ENCODE measurements at regions not wholly inside any gene's neighbourhood (a gene's known extent, or its start where the extent isn't known, plus 50 kb on each side); places are given as distances from the start of the nearest gene placed in this dataset.

DNA sequence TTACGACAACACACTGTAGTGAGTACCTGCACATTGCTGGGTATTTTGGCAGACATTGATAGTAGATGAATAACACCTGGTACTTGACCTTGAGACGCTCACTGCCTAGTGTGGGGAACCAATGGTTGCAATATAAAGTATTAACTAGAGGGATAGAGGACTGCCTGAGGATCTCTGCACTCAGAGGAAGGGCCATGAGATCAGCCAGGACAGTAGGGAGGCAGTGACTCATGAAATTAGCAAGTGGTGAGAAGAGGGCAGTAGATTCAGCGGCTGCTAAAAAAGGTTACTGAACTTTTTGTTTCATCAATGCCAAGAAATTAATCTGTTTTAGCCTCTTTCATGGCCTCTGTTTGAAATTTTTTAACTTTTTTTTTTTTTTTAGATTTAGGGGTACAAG lies 250.8 kb upstream of the TCF4 start (continued):
- no peak for TF ChIP-seq ZNF24 (tag by site-specific recombination; IDR thresholded peaks at IDR 0.05)
- no peak for TF ChIP-seq PRDM1 (tag by site-specific recombination; IDR thresholded peaks at IDR 0.05)
- TF ChIP-seq ZNF48 (tag by site-specific recombination; IDR thresholded peaks at IDR 0.05), result no peak
- TF ChIP-seq ZNF394 (tag by site-specific recombination; IDR thresholded peaks at IDR 0.05; ENCODE audit: borderline replicate concordance), result no peak
- TF ChIP-seq SP3 (tag by site-specific recombination; IDR thresholded peaks at IDR 0.05), result no peak
- TF ChIP-seq, protein P1, sequence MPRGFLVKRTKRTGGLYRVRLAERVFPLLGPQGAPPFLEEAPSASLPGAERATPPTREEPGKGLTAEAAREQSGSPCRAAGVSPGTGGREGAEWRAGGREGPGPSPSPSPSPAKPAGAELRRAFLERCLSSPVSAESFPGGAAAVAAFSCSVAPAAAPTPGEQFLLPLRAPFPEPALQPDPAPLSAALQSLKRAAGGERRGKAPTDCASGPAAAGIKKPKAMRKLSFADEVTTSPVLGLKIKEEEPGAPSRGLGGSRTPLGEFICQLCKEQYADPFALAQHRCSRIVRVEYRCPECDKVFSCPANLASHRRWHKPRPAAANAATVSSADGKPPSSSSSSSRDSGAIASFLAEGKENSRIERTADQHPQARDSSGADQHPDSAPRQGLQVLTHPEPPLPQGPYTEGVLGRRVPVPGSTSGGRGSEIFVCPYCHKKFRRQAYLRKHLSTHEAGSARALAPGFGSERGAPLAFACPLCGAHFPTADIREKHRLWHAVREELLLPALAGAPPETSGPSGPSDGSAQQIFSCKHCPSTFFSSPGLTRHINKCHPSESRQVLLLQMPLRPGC (tag by site-specific recombination; IDR thresholded peaks at IDR 0.05), result no peak
- no peak for TF ChIP-seq ZFP41 (tag by site-specific recombination; IDR thresholded peaks at IDR 0.05; ENCODE audit: borderline replicate concordance)
- TF ChIP-seq ZNF350 (tag by site-specific recombination; IDR thresholded peaks at IDR 0.05), result no peak
- TF ChIP-seq ZBTB17 (tag by site-specific recombination; IDR thresholded peaks at IDR 0.05), result no peak
- TF ChIP-seq ZNF785 (tag by site-specific recombination; IDR thresholded peaks at IDR 0.05), result no peak
- no peak for TF ChIP-seq ZNF530 (tag by site-specific recombination; IDR thresholded peaks at IDR 0.05; ENCODE audit: low read depth)

DNA sequence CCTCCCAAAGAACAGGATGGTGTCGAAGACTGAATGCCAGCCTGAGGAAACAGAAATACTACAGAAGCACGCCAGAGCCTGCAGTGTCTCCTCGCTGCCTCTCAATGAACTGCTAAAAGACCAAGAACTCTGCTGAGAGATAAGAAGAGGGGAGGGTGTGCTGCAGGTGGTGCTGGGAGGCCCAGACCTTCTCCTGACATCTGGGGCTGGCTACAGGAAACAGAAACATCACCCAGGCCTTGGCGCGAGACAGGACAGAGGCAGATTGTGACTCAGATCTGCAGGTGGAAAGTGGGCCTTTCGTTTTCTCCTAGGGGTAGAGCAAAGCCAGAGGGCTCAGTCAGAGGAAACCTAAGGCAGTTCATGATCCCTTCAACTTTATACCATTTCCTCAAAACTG lies 250.3 kb upstream of the TCF4 start:
- POLR2A ChIA-PET, result no interaction called here
- CTCF ChIA-PET, result interaction anchor here (0.6 kb wide), 1 partner anchor 28 kb away, joined by 3 read pairs; no protein-coding TSS in a partner anchor

DNA sequence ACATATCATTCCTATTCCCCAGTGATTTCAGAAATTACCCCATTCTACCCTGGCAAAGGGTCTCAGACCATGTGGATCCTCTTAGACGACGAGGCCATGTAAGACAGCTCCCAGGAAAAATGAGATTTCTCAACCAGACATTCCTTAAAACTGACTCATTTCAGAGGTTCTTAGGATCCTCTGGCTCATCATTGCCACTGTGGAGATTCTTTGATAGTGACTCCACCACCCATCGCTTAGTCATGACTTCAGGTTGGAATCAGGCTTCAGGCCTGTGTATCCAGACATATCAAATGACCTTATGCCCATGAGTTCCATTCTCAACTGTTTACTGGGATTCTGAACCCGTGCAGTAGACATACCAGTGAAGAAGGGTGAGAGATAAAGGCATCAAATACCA lies 245.6 kb upstream of the TCF4 start:
- ChIA-PET CTCF (no interaction called here), POLR2A (interaction anchor here (0.6 kb wide), 1 partner anchor 57 kb away, joined by 3 read pairs; no protein-coding TSS in a partner anchor)
- H3K9me3 ChIP-seq (ENCODE audit: control insufficient read depth, insufficient read depth, low read depth, low read length), result no peaks in the 10 kb centered on the region
- H3K4me3 ChIP-seq (ENCODE audit: low read depth, low read length), result no peak overlapping the region
- H3K27ac ChIP-seq (ENCODE audit: extremely low read depth, low read depth, low read length), result no peak overlapping the region
- H3K36me3 ChIP-seq (ENCODE audit: control insufficient read depth in 2 of 2, insufficient read depth in 1 of 2, low read length in 2 of 2), result no peaks in the 10 kb centered on the region
- no peaks in the 10 kb centered on the region for H3K4me1 ChIP-seq (ENCODE audit: control insufficient read depth, insufficient read depth, low read length)
- TF ChIP-seq ZNF426 (tag by site-specific recombination; IDR thresholded peaks at IDR 0.05) (no peak), ZXDB (tag by site-specific recombination; IDR thresholded peaks at IDR 0.05) (no peak), ZNF248 (tag by site-specific recombination; IDR thresholded peaks at IDR 0.05) (no peak), ZIC2 (tag by site-specific recombination; IDR thresholded peaks at IDR 0.05) (no peak)
- TF ChIP-seq, protein P2, sequence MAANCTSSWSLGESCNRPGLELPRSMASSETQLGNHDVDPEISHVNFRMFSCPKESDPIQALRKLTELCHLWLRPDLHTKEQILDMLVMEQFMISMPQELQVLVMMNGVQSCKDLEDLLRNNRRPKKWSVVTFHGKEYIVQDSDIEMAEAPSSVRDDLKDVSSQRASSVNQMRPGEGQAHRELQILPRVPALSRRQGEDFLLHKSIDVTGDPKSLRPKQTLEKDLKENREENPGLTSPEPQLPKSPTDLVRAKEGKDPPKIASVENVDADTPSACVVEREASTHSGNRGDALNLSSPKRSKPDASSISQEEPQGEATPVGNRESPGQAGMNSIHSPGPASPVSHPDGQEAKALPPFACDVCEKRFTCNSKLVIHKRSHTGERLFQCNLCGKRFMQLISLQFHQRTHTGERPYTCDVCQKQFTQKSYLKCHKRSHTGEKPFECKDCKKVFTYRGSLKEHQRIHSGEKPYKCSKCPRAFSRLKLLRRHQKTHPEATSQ (tag by site-specific recombination; IDR thresholded peaks at IDR 0.05), result no peak
- TF ChIP-seq, protein P3, sequence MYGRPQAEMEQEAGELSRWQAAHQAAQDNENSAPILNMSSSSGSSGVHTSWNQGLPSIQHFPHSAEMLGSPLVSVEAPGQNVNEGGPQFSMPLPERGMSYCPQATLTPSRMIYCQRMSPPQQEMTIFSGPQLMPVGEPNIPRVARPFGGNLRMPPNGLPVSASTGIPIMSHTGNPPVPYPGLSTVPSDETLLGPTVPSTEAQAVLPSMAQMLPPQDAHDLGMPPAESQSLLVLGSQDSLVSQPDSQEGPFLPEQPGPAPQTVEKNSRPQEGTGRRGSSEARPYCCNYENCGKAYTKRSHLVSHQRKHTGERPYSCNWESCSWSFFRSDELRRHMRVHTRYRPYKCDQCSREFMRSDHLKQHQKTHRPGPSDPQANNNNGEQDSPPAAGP (tag by site-specific recombination; IDR thresholded peaks at IDR 0.05), result no peak

More for the DNA sequence above, 250.3 kb upstream of the TCF4 start:
- H3K27ac ChIP-seq (ENCODE audit: extremely low read depth, low read depth, low read length), result no peak overlapping the region
- H3K36me3 ChIP-seq (ENCODE audit: control insufficient read depth in 2 of 2, insufficient read depth in 1 of 2, low read length in 2 of 2), result peaks cover 0 to 5% of the 10 kb centered on the region in 2 experiments; a peak in 1 of 3 replicates
- no peak overlapping the region for H3K4me3 ChIP-seq (ENCODE audit: low read depth, low read length)
- H3K9me3 ChIP-seq (ENCODE audit: control insufficient read depth, insufficient read depth, low read depth, low read length), result no peaks in the 10 kb centered on the region
- TF ChIP-seq, protein P4, sequence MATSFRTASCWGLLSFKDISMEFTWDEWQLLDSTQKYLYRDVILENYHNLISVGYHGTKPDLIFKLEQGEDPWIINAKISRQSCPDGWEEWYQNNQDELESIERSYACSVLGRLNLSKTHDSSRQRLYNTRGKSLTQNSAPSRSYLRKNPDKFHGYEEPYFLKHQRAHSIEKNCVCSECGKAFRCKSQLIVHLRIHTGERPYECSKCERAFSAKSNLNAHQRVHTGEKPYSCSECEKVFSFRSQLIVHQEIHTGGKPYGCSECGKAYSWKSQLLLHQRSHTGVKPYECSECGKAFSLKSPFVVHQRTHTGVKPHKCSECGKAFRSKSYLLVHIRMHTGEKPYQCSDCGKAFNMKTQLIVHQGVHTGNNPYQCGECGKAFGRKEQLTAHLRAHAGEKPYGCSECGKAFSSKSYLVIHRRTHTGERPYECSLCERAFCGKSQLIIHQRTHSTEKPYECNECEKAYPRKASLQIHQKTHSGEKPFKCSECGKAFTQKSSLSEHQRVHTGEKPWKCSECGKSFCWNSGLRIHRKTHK (tag by site-specific recombination; IDR thresholded peaks at IDR 0.05), result no peak
- TF ChIP-seq KLF16 (tag by site-specific recombination; IDR thresholded peaks at IDR 0.05) (no peak), BCL11B (tag by site-specific recombination; IDR thresholded peaks at IDR 0.05; ENCODE audit: low read depth) (no peak), YY2 (tag by site-specific recombination; IDR thresholded peaks at IDR 0.05) (no peak), TCF7L2 (IDR thresholded peaks at IDR 0.05; ENCODE audit: borderline replicate concordance, low read depth, low read length) (no peak), ZNF654 (tag by site-specific recombination; IDR thresholded peaks at IDR 0.05; ENCODE audit: low read depth) (no peak), ZBTB7A (tag by site-specific recombination; IDR thresholded peaks at IDR 0.05; ENCODE audit: low read depth) (no peak)
- TF ChIP-seq, protein P5, sequence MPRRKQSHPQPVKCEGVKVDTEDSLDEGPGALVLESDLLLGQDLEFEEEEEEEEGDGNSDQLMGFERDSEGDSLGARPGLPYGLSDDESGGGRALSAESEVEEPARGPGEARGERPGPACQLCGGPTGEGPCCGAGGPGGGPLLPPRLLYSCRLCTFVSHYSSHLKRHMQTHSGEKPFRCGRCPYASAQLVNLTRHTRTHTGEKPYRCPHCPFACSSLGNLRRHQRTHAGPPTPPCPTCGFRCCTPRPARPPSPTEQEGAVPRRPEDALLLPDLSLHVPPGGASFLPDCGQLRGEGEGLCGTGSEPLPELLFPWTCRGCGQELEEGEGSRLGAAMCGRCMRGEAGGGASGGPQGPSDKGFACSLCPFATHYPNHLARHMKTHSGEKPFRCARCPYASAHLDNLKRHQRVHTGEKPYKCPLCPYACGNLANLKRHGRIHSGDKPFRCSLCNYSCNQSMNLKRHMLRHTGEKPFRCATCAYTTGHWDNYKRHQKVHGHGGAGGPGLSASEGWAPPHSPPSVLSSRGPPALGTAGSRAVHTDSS (tag by site-specific recombination; IDR thresholded peaks at IDR 0.05), result no peak
- TF ChIP-seq, protein P3 (tag by site-specific recombination; IDR thresholded peaks at IDR 0.05), result no peak
- H3K4me1 ChIP-seq (ENCODE audit: control insufficient read depth, insufficient read depth, low read length), result no peaks in the 10 kb centered on the region
